Astrocyte (in vitro differentiated cells and primary cell): ENCODE measurements at regions not wholly inside any gene's neighbourhood (a gene's known extent, or its start where the extent isn't known, plus 50 kb on each side); places are given as distances from the start of the nearest gene placed in this dataset.

Experiments
- EZH2 ChIP-seq: IDR thresholded peaks from 2 replicates; pipeline ENCODE4 v1.6.1; 2012; ENCODE audit warnings: mild to moderate bottlenecking, low read length, inconsistent platforms; ENCODE audit not compliant: insufficient read depth
- TF ChIP-seq, protein P1 (sequence below): IDR thresholded peaks from 2 replicates; pipeline ENCODE4 v1.5.1; 2011; ENCODE audit warnings: low read depth, mild to moderate bottlenecking, inconsistent platforms, low read length, moderate library complexity; ENCODE audit not compliant: insufficient read depth

GRCh38 chr14:84420221-84420620 is 1109.7 kb upstream of the FLRT2 start:
- TF ChIP-seq, protein P1, sequence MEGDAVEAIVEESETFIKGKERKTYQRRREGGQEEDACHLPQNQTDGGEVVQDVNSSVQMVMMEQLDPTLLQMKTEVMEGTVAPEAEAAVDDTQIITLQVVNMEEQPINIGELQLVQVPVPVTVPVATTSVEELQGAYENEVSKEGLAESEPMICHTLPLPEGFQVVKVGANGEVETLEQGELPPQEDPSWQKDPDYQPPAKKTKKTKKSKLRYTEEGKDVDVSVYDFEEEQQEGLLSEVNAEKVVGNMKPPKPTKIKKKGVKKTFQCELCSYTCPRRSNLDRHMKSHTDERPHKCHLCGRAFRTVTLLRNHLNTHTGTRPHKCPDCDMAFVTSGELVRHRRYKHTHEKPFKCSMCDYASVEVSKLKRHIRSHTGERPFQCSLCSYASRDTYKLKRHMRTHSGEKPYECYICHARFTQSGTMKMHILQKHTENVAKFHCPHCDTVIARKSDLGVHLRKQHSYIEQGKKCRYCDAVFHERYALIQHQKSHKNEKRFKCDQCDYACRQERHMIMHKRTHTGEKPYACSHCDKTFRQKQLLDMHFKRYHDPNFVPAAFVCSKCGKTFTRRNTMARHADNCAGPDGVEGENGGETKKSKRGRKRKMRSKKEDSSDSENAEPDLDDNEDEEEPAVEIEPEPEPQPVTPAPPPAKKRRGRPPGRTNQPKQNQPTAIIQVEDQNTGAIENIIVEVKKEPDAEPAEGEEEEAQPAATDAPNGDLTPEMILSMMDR = no peak
- TF ChIP-seq EZH2 = no peak
